Testis (tissue), 2 donors: ENCODE measurements at regions not wholly inside any gene's neighbourhood (a gene's known extent, or its start where the extent isn't known, plus 50 kb on each side); places are given as distances from the start of the nearest gene placed in this dataset.

Experiments
- DNase-seq: peaks from one replicate; pipeline ENCODE4 v3.0.0-alpha.2; 2019
- H3K27ac ChIP-seq, 2 donors: fragments of 200-600 bp; sonication (generic); one replicate each; pipeline ENCODE4 v1.5.1; 2019
- H3K27me3 ChIP-seq: fragments of 200-600 bp; sonication (generic); one replicate; pipeline ENCODE4 v1.5.1; 2019
- H3K36me3 ChIP-seq: fragments of 200-600 bp; sonication (generic); one replicate; pipeline ENCODE4 v1.5.1; 2017; ENCODE audit warnings: low read depth; ENCODE audit errors: missing control alignments
- H3K4me1 ChIP-seq: fragments of 200-600 bp; sonication (generic); one replicate; pipeline ENCODE4 v1.5.1; 2019
- H3K4me3 ChIP-seq, 2 donors: fragments of 200-600 bp; sonication (generic); one replicate each; pipeline ENCODE4 v1.5.1; 2017 to 2019
- H3K9me3 ChIP-seq: fragments of 200-600 bp; sonication (generic); one replicate; pipeline ENCODE4 v1.5.1; 2017
- POLR2A ChIP-seq: fragments of 450-650 bp; IDR thresholded peaks from one replicate; pipeline ENCODE4 v1.6.1; 2017; ENCODE audit warnings: antibody characterized with exemption, mild to moderate bottlenecking, moderate library complexity
- WGBS, 2 donors: methylation state at CpG; one replicate each; pipeline ENCODE4 v1.1.5; 2018; 5-methylcytosine and 5-hydroxymethylcytosine counted together
- intact Hi-C: fragments of 100-400 bp; cut with DNase I; formaldehyde crosslinking; loops from one replicate; pipeline ENCODE4 v1.15.1; 2023; ENCODE audit warnings: low total_unique reads
- TF ChIP-seq, protein P1 (sequence below), 3 experiments: fragments of 450-650 bp in 2 of 3; fragments of 200-600 bp in 1 of 3; sonication (generic) in 1 of 3; IDR thresholded peaks; one replicate each; pipeline ENCODE4 v1.5.1; 2016 to 2019; ENCODE audit warnings: antibody characterized with exemption in 3 of 3, mild to moderate bottlenecking in 2 of 3, moderate library complexity in 1 of 3

DNA sequence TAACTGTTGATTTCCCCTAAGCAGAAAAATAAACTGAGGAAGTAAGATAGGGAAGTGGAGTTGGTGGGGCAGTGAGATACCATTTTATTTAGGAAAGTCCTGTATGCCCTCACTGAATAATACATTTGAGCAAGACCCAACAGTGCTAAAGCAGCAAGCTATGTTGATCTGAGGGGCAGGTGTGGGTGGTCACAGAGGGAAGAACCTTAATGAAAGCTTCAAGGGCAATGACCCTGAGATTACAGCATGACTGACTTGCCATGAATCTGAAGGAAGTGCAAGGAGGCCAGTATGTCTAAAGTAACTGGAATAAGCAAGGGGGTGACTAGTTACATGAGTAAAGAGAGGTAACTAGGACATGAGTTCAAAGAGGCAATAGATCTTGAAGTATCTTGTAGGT, 159.5 kb downstream of the CD47 start:
- Histone ChIP-seq H3K4me3 (no peak overlapping the region), H3K36me3 (no peaks in the 10 kb centered on the region), H3K9me3 (no peaks in the 10 kb centered on the region), H3K27me3 (no peaks in the 10 kb centered on the region), H3K4me1 (no peaks in the 10 kb centered on the region), H3K27ac (no peak overlapping the region)
- DNase-seq = no peak
- intact Hi-C loops = no loop called here
- TF ChIP-seq, protein P1, sequence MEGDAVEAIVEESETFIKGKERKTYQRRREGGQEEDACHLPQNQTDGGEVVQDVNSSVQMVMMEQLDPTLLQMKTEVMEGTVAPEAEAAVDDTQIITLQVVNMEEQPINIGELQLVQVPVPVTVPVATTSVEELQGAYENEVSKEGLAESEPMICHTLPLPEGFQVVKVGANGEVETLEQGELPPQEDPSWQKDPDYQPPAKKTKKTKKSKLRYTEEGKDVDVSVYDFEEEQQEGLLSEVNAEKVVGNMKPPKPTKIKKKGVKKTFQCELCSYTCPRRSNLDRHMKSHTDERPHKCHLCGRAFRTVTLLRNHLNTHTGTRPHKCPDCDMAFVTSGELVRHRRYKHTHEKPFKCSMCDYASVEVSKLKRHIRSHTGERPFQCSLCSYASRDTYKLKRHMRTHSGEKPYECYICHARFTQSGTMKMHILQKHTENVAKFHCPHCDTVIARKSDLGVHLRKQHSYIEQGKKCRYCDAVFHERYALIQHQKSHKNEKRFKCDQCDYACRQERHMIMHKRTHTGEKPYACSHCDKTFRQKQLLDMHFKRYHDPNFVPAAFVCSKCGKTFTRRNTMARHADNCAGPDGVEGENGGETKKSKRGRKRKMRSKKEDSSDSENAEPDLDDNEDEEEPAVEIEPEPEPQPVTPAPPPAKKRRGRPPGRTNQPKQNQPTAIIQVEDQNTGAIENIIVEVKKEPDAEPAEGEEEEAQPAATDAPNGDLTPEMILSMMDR (IDR thresholded peaks at IDR 0.05) = no peak
- no peak for TF ChIP-seq POLR2A

DNA sequence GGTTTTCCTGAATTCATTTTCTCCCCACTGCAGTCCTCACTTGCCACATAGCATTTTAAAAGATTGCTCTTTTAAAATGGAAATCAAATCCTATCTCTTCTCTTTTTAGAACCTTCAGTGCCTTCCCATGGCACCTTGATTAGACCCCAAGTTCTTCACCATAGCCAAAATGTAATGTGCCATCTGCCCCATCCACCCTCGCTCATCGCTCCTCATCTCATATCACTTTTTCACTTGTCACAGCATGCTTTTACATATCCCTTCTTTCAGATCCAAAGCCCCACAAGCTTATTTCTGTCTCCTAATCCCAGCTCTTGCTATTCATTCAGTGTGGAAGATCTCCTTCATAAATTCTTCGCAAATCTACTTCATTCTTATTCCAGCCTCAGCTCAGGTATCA, 161.7 kb downstream of the CD47 start:
- DNase-seq = no peak

DNA sequence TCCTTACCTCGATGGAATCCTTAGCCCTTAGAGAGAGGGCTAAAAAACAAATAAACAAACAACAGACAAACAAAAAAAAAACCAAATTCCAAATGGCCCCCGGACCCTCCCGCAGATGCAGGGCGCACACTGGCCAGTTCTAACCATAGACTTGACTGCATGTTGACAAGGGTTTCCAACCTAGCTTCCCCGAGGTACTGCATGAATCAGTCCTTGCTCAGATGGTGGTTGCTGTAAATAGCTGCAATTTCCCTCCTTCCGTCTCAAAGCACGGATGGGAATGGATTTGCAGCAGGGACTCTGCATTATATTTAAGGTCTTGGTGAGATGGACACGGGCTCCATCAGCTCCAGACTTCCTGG, 162.8 kb downstream of the CD47 start:
- Histone ChIP-seq H3K36me3 (no peaks in the 10 kb centered on the region), H3K27ac (no peak overlapping the region), H3K4me1 (no peaks in the 10 kb centered on the region), H3K27me3 (no peaks in the 10 kb centered on the region), H3K9me3 (no peaks in the 10 kb centered on the region), H3K4me3 (peak overlapping the region; percentile 51 to 67)
- no peak for DNase-seq
- intact Hi-C loops = no loop called here
- WGBS, 2 donors = 6% methylated on average over 7 to 8 of the region's 8 CpGs
- no peak for TF ChIP-seq POLR2A
- TF ChIP-seq, protein P1 (IDR thresholded peaks at IDR 0.05) = no peak

More for the DNA sequence above, 161.7 kb downstream of the CD47 start:
- H3K4me1 ChIP-seq = no peaks in the 10 kb centered on the region
- H3K4me3 ChIP-seq = no peak overlapping the region
- no peaks in the 10 kb centered on the region for H3K27me3 ChIP-seq
- intact Hi-C loops = no loop called here
- 96 to 99% methylated on average over 3 of the region's 3 CpGs for WGBS, 2 donors
- TF ChIP-seq, protein P1 (IDR thresholded peaks at IDR 0.05) = no peak
- no peak for TF ChIP-seq POLR2A
- H3K27ac ChIP-seq = no peak overlapping the region
- no peaks in the 10 kb centered on the region for H3K36me3 ChIP-seq
- no peaks in the 10 kb centered on the region for H3K9me3 ChIP-seq

DNA sequence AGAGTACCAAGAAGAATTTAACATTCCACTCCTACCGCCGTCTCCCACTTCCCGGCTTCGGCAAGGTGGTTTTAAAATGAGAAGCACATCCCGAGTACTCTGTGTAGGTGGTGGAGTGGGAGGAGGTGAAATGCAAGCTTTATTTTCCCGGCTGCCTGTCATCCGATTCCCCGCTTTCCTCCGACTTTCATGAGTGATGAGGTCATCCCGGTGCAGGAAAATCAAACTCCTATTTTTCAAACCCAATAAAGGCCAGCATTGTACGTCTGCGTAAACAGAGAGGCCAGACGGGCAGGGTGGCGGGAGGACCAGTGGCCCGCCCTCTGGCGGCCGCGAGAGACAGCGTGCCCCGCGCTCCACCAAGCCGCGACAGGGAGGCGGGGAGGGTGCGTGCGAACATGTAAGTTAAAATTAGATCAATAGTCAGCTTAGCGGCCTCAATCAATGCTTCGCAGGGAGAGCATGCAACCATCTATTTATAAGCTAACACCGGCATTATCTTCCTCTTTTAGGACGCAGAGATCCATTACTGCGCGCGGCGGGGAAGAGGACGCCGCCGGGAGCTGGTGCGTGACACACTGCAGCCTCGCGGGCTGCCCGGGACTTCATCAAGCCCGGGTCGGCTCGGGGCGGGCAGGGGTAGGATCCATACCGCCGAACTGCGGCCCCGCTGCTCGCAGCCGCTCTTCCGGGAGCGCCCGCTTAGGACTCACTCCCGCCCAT, 163.3 kb downstream of the CD47 start:
- H3K27ac ChIP-seq = no peak overlapping the region
- peak; percentile 80 for DNase-seq
- intact Hi-C loops = no loop called here
- no peaks in the 10 kb centered on the region for H3K36me3 ChIP-seq
- no peaks in the 10 kb centered on the region for H3K27me3 ChIP-seq
- H3K4me3 ChIP-seq = peak overlapping the region; percentile 51 to 67
- 2 to 5% methylated on average over 29 to 55 of the region's 55 CpGs for WGBS, 2 donors
- no peaks in the 10 kb centered on the region for H3K9me3 ChIP-seq
- H3K4me1 ChIP-seq = no peaks in the 10 kb centered on the region
- no peak for TF ChIP-seq POLR2A
- TF ChIP-seq, protein P1 (IDR thresholded peaks at IDR 0.05) = peak; percentile 75 to 84 (median 77)

DNA sequence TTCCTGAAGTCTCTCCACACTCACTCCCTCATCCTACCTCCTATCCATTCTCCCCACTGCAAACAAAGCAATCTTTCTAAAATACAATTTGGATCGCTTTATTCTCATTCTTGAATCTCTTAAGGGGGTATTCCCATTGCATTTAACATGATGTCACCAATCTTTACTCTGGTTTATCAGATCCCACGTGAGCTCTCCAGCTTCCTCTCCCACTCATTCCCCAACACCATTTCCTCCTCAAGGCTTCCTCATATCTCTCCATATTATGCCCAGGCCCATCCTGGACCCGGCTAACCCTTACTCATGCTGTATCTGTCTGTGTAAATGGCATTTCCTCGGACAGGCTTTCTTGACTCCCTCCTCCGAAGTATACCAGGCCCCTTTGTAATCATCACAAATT, 165.0 kb downstream of the CD47 start:
- WGBS, 2 donors = 91 to 94% methylated on average over 5 of the region's 5 CpGs
- intact Hi-C loops = no loop called here
- H3K9me3 ChIP-seq = no peaks in the 10 kb centered on the region
- no peak overlapping the region for H3K4me3 ChIP-seq
- no peak for TF ChIP-seq POLR2A
- TF ChIP-seq, protein P1 (IDR thresholded peaks at IDR 0.05) = no peak
- no peak for DNase-seq
- H3K27ac ChIP-seq = no peak overlapping the region
- no peaks in the 10 kb centered on the region for H3K27me3 ChIP-seq
- H3K4me1 ChIP-seq = no peaks in the 10 kb centered on the region
- no peaks in the 10 kb centered on the region for H3K36me3 ChIP-seq
